Body of pancreas (tissue), 4 donors: ENCODE measurements at regions not wholly inside any gene's neighbourhood (a gene's known extent, or its start where the extent isn't known, plus 50 kb on each side); places are given as distances from the start of the nearest gene placed in this dataset.

Experiments
- ATAC-seq: fragments of 150-250 bp; one replicate; pipeline ENCODE4 v1.9.1; 2016
- DNase-seq, 4 donors: peaks; one replicate each; pipeline ENCODE4 v3.0.0-alpha.2; 2019
- H3K27ac ChIP-seq, 4 donors: fragments of 200-600 bp; sonication (generic); 1 replicate in 3 of 4; 2 replicates in 1 of 4; pipeline versions ENCODE4 v1.5.1 to v1.6.1; 2016 to 2019; ENCODE audit warnings: mild to moderate bottlenecking in 1 of 4, mixed read lengths in 1 of 4, moderate library complexity in 1 of 4
- H3K27me3 ChIP-seq, 2 donors: fragments of 200-600 bp; sonication (generic); one replicate each; pipeline ENCODE4 v1.6.0; 2016; ENCODE audit warnings: mild to moderate bottlenecking in 1 of 2
- H3K36me3 ChIP-seq, 2 donors: fragments of 200-600 bp; sonication (generic); replicated peaks in 1 of 2; 2 replicates each; pipeline ENCODE4 v1.5.1; 2016; ENCODE audit warnings: low read depth in 2 of 2; ENCODE audit not compliant: insufficient read depth in 1 of 2
- H3K4me1 ChIP-seq: fragments of 200-600 bp; sonication (generic); one replicate; pipeline ENCODE4 v1.6.0; 2016
- H3K4me3 ChIP-seq, 2 donors: fragments of 200-600 bp; sonication (generic); 1 replicate in 1 of 2; 2 replicates in 1 of 2; pipeline ENCODE4 v1.5.1; 2016 to 2019
- H3K9me3 ChIP-seq, 3 donors: fragments of 200-600 bp; sonication (generic); 1 replicate in 2 of 3; 2 replicates in 1 of 3; pipeline ENCODE4 v1.5.1; 2016
- POLR2A ChIP-seq, 3 donors: fragments of 450-650 bp; IDR thresholded peaks; one replicate each; pipeline ENCODE4 v1.6.1; 2016; ENCODE audit warnings: antibody characterized with exemption in 3 of 3, mild to moderate bottlenecking in 2 of 3
- WGBS, 2 donors: methylation state at CpG; one replicate each; pipeline ENCODE4 v1.1.5; 2017; 5-methylcytosine and 5-hydroxymethylcytosine counted together
- intact Hi-C: fragments of 100-400 bp; cut with DNase I; formaldehyde crosslinking; loops from one replicate; pipeline ENCODE4 v1.15.1; 2023
- TF ChIP-seq, protein P1 (sequence below), 7 experiments: fragments of 450-650 bp in 4 of 7; fragments of 200-600 bp in 3 of 7; sonication (generic) in 3 of 7; IDR thresholded peaks; one replicate each; pipeline ENCODE4 v1.5.1; 2016 to 2019; ENCODE audit warnings: antibody characterized with exemption in 7 of 7

- ATAC-seq = no peak
- Histone ChIP-seq H3K4me1 (peaks cover 60% of the 10 kb centered on the region), H3K4me3 (no peak overlapping the region)
These were observed 101.2 kb upstream of the ARMC2 start for GRCh38 chr6:108746836-108747575.

GRCh38 chr6:108748055-108748454, 100.2 kb upstream of the ARMC2 start:
- no peak for ATAC-seq
- H3K4me1 ChIP-seq = peaks cover 66% of the 10 kb centered on the region
- no peak overlapping the region for H3K27ac ChIP-seq
- no peaks in the 10 kb centered on the region for H3K36me3 ChIP-seq
- DNase-seq = no peak
- H3K9me3 ChIP-seq = peaks cover 0 to 3% (median 0%) of the 10 kb centered on the region in 3 donors
- H3K4me3 ChIP-seq = no peak overlapping the region
- intact Hi-C loops = no loop called here
- WGBS, 2 donors = 59 to 81% methylated on average over 1 of the region's 1 CpG
- H3K27me3 ChIP-seq = no peaks in the 10 kb centered on the region
- TF ChIP-seq POLR2A (IDR thresholded peaks at IDR 0.05) = no peak
- TF ChIP-seq, protein P1, sequence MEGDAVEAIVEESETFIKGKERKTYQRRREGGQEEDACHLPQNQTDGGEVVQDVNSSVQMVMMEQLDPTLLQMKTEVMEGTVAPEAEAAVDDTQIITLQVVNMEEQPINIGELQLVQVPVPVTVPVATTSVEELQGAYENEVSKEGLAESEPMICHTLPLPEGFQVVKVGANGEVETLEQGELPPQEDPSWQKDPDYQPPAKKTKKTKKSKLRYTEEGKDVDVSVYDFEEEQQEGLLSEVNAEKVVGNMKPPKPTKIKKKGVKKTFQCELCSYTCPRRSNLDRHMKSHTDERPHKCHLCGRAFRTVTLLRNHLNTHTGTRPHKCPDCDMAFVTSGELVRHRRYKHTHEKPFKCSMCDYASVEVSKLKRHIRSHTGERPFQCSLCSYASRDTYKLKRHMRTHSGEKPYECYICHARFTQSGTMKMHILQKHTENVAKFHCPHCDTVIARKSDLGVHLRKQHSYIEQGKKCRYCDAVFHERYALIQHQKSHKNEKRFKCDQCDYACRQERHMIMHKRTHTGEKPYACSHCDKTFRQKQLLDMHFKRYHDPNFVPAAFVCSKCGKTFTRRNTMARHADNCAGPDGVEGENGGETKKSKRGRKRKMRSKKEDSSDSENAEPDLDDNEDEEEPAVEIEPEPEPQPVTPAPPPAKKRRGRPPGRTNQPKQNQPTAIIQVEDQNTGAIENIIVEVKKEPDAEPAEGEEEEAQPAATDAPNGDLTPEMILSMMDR (IDR thresholded peaks at IDR 0.05) = no peak

More at GRCh38 chr6:108746836-108747575, 101.2 kb upstream of the ARMC2 start:
- Histone ChIP-seq H3K9me3 (peaks cover 0 to 3% (median 0%) of the 10 kb centered on the region in 3 donors), H3K27ac (peak overlapping the region in 3 of 4 donors; percentile 30 to 63 (median 62)), H3K27me3 (no peaks in the 10 kb centered on the region), H3K36me3 (no peaks in the 10 kb centered on the region)
- intact Hi-C loops = no loop called here
- no peak for DNase-seq
- no peak for TF ChIP-seq POLR2A (IDR thresholded peaks at IDR 0.05)
- TF ChIP-seq, protein P1 (IDR thresholded peaks at IDR 0.05) = no peak
- WGBS, 2 donors = 90 to 92% methylated on average over 9 of the region's 9 CpGs

- no peak for TF ChIP-seq POLR2A (IDR thresholded peaks at IDR 0.05)
- TF ChIP-seq, protein P1 (IDR thresholded peaks at IDR 0.05) = no peak
These were observed 99.3 kb upstream of the ARMC2 start for GRCh38 chr6:108748959-108749358.

GRCh38 chr6:108750801-108751200, 97.4 kb upstream of the ARMC2 start:
- TF ChIP-seq, protein P1 (IDR thresholded peaks at IDR 0.05) = no peak
- TF ChIP-seq POLR2A (IDR thresholded peaks at IDR 0.05) = no peak
- no peak for ATAC-seq
- no peaks in the 10 kb centered on the region for H3K27me3 ChIP-seq
- DNase-seq = no peak
- H3K4me3 ChIP-seq = no peak overlapping the region
- H3K9me3 ChIP-seq = peaks cover 0 to 3% (median 0%) of the 10 kb centered on the region in 3 donors
- H3K27ac ChIP-seq = peak overlapping the region in 1 of 4 donors; percentile 89
- 86 to 88% methylated on average over 8 of the region's 8 CpGs for WGBS, 2 donors
- no peaks in the 10 kb centered on the region for H3K36me3 ChIP-seq
- H3K4me1 ChIP-seq = peaks cover 65% of the 10 kb centered on the region
- intact Hi-C loops = no loop called here

More at GRCh38 chr6:108748959-108749358, 99.3 kb upstream of the ARMC2 start:
- H3K27ac ChIP-seq = no peak overlapping the region
- no peaks in the 10 kb centered on the region for H3K36me3 ChIP-seq
- peaks cover 66% of the 10 kb centered on the region for H3K4me1 ChIP-seq
- no peak for DNase-seq
- intact Hi-C loops = no loop called here
- 65 to 77% methylated on average over 3 of the region's 3 CpGs for WGBS, 2 donors
- no peaks in the 10 kb centered on the region for H3K27me3 ChIP-seq
- peaks cover 0 to 3% (median 0%) of the 10 kb centered on the region in 3 donors for H3K9me3 ChIP-seq
- no peak overlapping the region for H3K4me3 ChIP-seq
- ATAC-seq = no peak
